A549 (cell line): ENCODE measurements at regions not wholly inside any gene's neighbourhood (a gene's known extent, or its start where the extent isn't known, plus 50 kb on each side); places are given as distances from the start of the nearest gene placed in this dataset.
A peak's percentile ranks its signal among the peaks of the same experiment; 100 is the strongest.

ENCODE experiments used
- ATAC-seq, 2 experiments: fragments of 200-7000 bp in 1 of 2; fragments of >200 bp in 1 of 2; cut with Nextera tagmentation in 1 of 2; cut with Tn5 transposase in 1 of 2; 3 replicates each; pipeline versions ENCODE4 v1.8.0 to v1.9.1; 2018 to 2020; ENCODE audit warnings: mild to moderate bottlenecking in 1 of 2, moderate library complexity in 1 of 2
- CTCF ChIA-PET: fragments of 300-600 bp; sonication (Branson Sonifier 250); formaldehyde crosslinking; extraction: SDS; loops from one replicate; lab custom pipeline; 2021; ENCODE audit warnings: antibody characterized with exemption, inconsistent platforms; lab: Yijun Ruan, JAX
- POLR2A ChIA-PET: fragments of 350-600 bp; formaldehyde crosslinking; extraction: SDS; loops from one replicate; lab custom pipeline; 2021; ENCODE audit warnings: antibody characterized with exemption, inconsistent platforms; lab: Yijun Ruan, JAX
- DNase-seq, 2 experiments: peaks; one replicate each; pipeline versions ENCODE4 v3.0.0 to v3.0.0-alpha.2; 2011 to 2016; ENCODE audit warnings: low read depth in 1 of 2, low spot score in 1 of 2
- FAIRE-seq: peaks from 2 replicates; lab custom pipeline; 2011; peaks lifted over from hg19 to GRCh38; lab: Jason Lieb, UNC
- H3K27ac ChIP-seq, 2 experiments: fragments of >200 bp; sonication (Bioruptor Twin); formaldehyde crosslinking; 3 replicates each; pipeline ENCODE4 v1.5.1; 2016 to 2017
- H3K4me1 ChIP-seq: fragments of >200 bp; sonication (Bioruptor Twin); formaldehyde crosslinking; 3 replicates; pipeline ENCODE4 v1.6.1; 2016
- H3K4me2 ChIP-seq: fragments of >200 bp; sonication (Bioruptor Twin); formaldehyde crosslinking; 3 replicates; pipeline ENCODE4 v1.6.1; 2016
- H3K4me3 ChIP-seq: fragments of >200 bp; sonication (Bioruptor Twin); formaldehyde crosslinking; 3 replicates; pipeline ENCODE4 v1.5.1; 2016
- H3K9me3 ChIP-seq: fragments of >200 bp; sonication (Bioruptor Twin); formaldehyde crosslinking; 3 replicates; pipeline ENCODE4 v1.6.1; 2016
- CBX2 ChIP-seq: fragments of 200-600 bp; sonication (generic); IDR thresholded peaks from 2 replicates; pipeline ENCODE4 v1.6.1; 2016; ENCODE audit warnings: low read depth, mild to moderate bottlenecking, borderline replicate concordance
- CBX8 ChIP-seq: fragments of 200-600 bp; sonication (generic); IDR thresholded peaks from 2 replicates; pipeline ENCODE4 v1.6.1; 2016
- CEBPB ChIP-seq, 2 experiments: fragments of >200 bp in 1 of 2; sonication (Bioruptor Twin) in 1 of 2; formaldehyde crosslinking in 1 of 2; IDR thresholded peaks; 2 replicates each; pipeline ENCODE4 v1.6.1; 2012 to 2016
- EHF ChIP-seq: fragments of 250-450 bp; sonication (Bioruptor Pico); IDR thresholded peaks from 2 replicates; pipeline ENCODE4 v1.5.0; 2020; ENCODE audit warnings: mild to moderate bottlenecking
- FOSB ChIP-seq: fragments of 250-450 bp; sonication (Bioruptor Pico); IDR thresholded peaks from 2 replicates; pipeline ENCODE4 v1.5.0; 2020; ENCODE audit warnings: mild to moderate bottlenecking, moderate library complexity
- FOXS1 ChIP-seq: fragments of 250-450 bp; sonication (Bioruptor Pico); IDR thresholded peaks from 2 replicates; pipeline ENCODE4 v1.5.0; 2020; ENCODE audit warnings: mild to moderate bottlenecking, moderate library complexity
- HOXB13 ChIP-seq: fragments of 250-450 bp; sonication (Bioruptor Pico); IDR thresholded peaks from 2 replicates; pipeline ENCODE4 v1.5.0; 2020; ENCODE audit warnings: low read depth, mild to moderate bottlenecking, moderate library complexity
- KDM5A ChIP-seq: fragments of 200-600 bp; sonication (generic); IDR thresholded peaks from 2 replicates; pipeline ENCODE4 v1.6.1; 2016; ENCODE audit warnings: antibody characterized with exemption, mild to moderate bottlenecking
- MAFK ChIP-seq: fragments of 450-650 bp; IDR thresholded peaks from 2 replicates; pipeline ENCODE4 v1.6.1; 2014; ENCODE audit not compliant: partially characterized antibody
- MAX ChIP-seq: IDR thresholded peaks from 2 replicates; pipeline ENCODE4 v1.6.1; 2012
- MAZ ChIP-seq: fragments of 150-350 bp; IDR thresholded peaks from 2 replicates; pipeline ENCODE4 v1.6.1; 2014; ENCODE audit warnings: antibody characterized with exemption, low read depth, low read length, borderline replicate concordance
- NFE2L2 ChIP-seq: fragments of 150-350 bp; conservative IDR thresholded peaks from 2 replicates; pipeline ENCODE4 v1.6.1; 2014; ENCODE audit warnings: low read length
- NPAS2 ChIP-seq: fragments of 250-450 bp; sonication (Bioruptor Pico); IDR thresholded peaks from 2 replicates; pipeline ENCODE4 v1.8.0; 2022; ENCODE audit warnings: mild to moderate bottlenecking, moderate library complexity, borderline replicate concordance
- NR3C1 ChIP-seq: fragments of >200 bp; sonication (Bioruptor Twin); formaldehyde crosslinking; IDR thresholded peaks from 3 replicates; pipeline ENCODE4 v1.6.1; 2017
- PBX3 ChIP-seq: IDR thresholded peaks from 2 replicates; pipeline ENCODE4 v1.6.1; 2012
- RAD21 ChIP-seq, 2 experiments: fragments of >200 bp in 1 of 2; sonication (Bioruptor Twin) in 1 of 2; formaldehyde crosslinking in 1 of 2; IDR thresholded peaks in 1 of 2; conservative IDR thresholded peaks in 1 of 2; 2 replicates in 1 of 2; 3 replicates in 1 of 2; pipeline ENCODE4 v1.6.1; 2012 to 2018; ENCODE audit warnings: inconsistent platforms in 1 of 2
- SMC3 ChIP-seq: fragments of >200 bp; sonication (Bioruptor Twin); formaldehyde crosslinking; IDR thresholded peaks from 3 replicates; pipeline ENCODE4 v1.6.1; 2018; ENCODE audit warnings: inconsistent platforms
- SREBF2 ChIP-seq: fragments of 450-650 bp; IDR thresholded peaks from 2 replicates; pipeline ENCODE4 v1.6.1; 2014; ENCODE audit warnings: mild to moderate bottlenecking, moderate library complexity
- ZC3H11A ChIP-seq: fragments of 450-650 bp; IDR thresholded peaks from 2 replicates; pipeline ENCODE4 v1.6.1; 2014; ENCODE audit warnings: antibody characterized with exemption, mild to moderate bottlenecking
- WGBS: methylation state at CpG from one replicate; pipeline ENCODE4 v1.1.6; 2017; ENCODE audit errors: missing lambda C conversion rate; 5-methylcytosine and 5-hydroxymethylcytosine counted together

GRCh38 chr2:189297446-189297845 is 117.9 kb upstream of the COL5A2 start:
- FAIRE-seq (no peak), ATAC-seq (no peak), DNase-seq (no peak)
- Histone ChIP-seq H3K4me2 (no peak overlapping the region), H3K9me3 (no peaks in the 10 kb centered on the region), H3K4me3 (no peak overlapping the region)
- ChIA-PET CTCF (interaction anchor here (1.0 kb wide), 1 partner anchor 765 kb away, joined by 4 read pairs; no protein-coding TSS in a partner anchor), POLR2A (no interaction called here)
- no peak for TF ChIP-seq SMC3
- no peak for TF ChIP-seq NPAS2 (CRISPR knock-in tag)
- no peak for TF ChIP-seq RAD21 (conservative IDR thresholded peaks at IDR 0.05 in 1 of 2, IDR thresholded peaks at IDR 0.05 in 1 of 2)
- no peak for TF ChIP-seq FOXS1 (CRISPR knock-in tag)
- TF ChIP-seq EHF: no peak
- no peak for TF ChIP-seq CBX8
- TF ChIP-seq PBX3: no peak
- TF ChIP-seq CEBPB (IDR thresholded peaks at IDR 0.05): no peak
- no peak for TF ChIP-seq NFE2L2
- no peak for TF ChIP-seq KDM5A
- no peak for TF ChIP-seq FOSB (CRISPR knock-in tag)
- no peak for TF ChIP-seq MAX
- TF ChIP-seq ZC3H11A: no peak
- TF ChIP-seq, all 56 proteins: peak for 0
- Histone ChIP-seq H3K4me1 (peaks cover 7% of the 10 kb centered on the region; the same call in 2 of the 3 replicates), H3K27ac (no peak overlapping the region)

GRCh38 chr2:189298038-189298437 is 118.5 kb upstream of the COL5A2 start:
- CTCF ChIA-PET: interaction anchor here (1.0 to 1.4 kb wide), 3 partner anchors 9 to 204 kb away, joined by 3 to 4 read pairs (median 3); no protein-coding TSS in a partner anchor
- TF ChIP-seq HOXB13 (no peak), CBX2 (no peak), MAZ (no peak), NR3C1 (no peak)
- Histone ChIP-seq H3K4me2 (no peak overlapping the region), H3K4me3 (no peak overlapping the region), H3K9me3 (no peaks in the 10 kb centered on the region), H3K4me1 (peaks cover 12% of the 10 kb centered on the region; the same call in 2 of the 3 replicates), H3K27ac (no peak overlapping the region)
- no peak for FAIRE-seq
- DNase-seq: no peak
- POLR2A ChIA-PET: no interaction called here
- 81% methylated on average over 1 of the region's 1 CpG for WGBS
- ATAC-seq: no peak

GRCh38 chr2:189298481-189298880 is 118.9 kb upstream of the COL5A2 start:
- Histone ChIP-seq H3K4me1 (peaks cover 12% of the 10 kb centered on the region; the same call in 2 of the 3 replicates), H3K4me3 (no peak overlapping the region)
- POLR2A ChIA-PET: no interaction called here
- no peak for DNase-seq
- TF ChIP-seq SREBF2: no peak
- TF ChIP-seq, all 56 proteins: peak for 0
- H3K4me2 ChIP-seq: no peak overlapping the region
- 94% methylated on average over 1 of the region's 1 CpG for WGBS
- H3K27ac ChIP-seq: no peak overlapping the region
- CTCF ChIA-PET: interaction anchor here (1.0 to 1.4 kb wide), 3 partner anchors 9 to 204 kb away, joined by 3 to 4 read pairs (median 3); no protein-coding TSS in a partner anchor
- FAIRE-seq (no peak), ATAC-seq (no peak)
- H3K9me3 ChIP-seq: no peaks in the 10 kb centered on the region

GRCh38 chr2:189299974-189300373 is 120.4 kb upstream of the COL5A2 start:
- ChIA-PET POLR2A (no interaction called here), CTCF (no interaction called here)
- TF ChIP-seq MAFK (peak; percentile 70), SMC3 (no peak)
- FAIRE-seq (no peak), ATAC-seq (no peak), DNase-seq (no peak)
- peaks cover 12% of the 10 kb centered on the region; the same call in 2 of the 3 replicates for H3K4me1 ChIP-seq
- H3K4me3 ChIP-seq: no peak overlapping the region
- no peaks in the 10 kb centered on the region for H3K9me3 ChIP-seq
- 81% methylated on average over 1 of the region's 1 CpG for WGBS
- no peak overlapping the region for H3K4me2 ChIP-seq
- H3K27ac ChIP-seq: no peak overlapping the region
